Kidney (tissue), 13 donors: ENCODE measurements at regions not wholly inside any gene's neighbourhood (a gene's known extent, or its start where the extent isn't known, plus 50 kb on each side); places are given as distances from the start of the nearest gene placed in this dataset.

Experiments
- DNase-seq, 5 donors: peaks; one replicate each; pipeline ENCODE4 v3.0.0-alpha.2; 2013 to 2020
- FAIRE-seq: peaks from 2 replicates; lab custom pipeline; 2012; peaks lifted over from hg19 to GRCh38; lab: Jason Lieb, UNC
- H3K27ac ChIP-seq, 2 donors: one replicate each; pipeline ENCODE4 v1.7.0; 2013; ENCODE audit warnings: low read depth in 2 of 2, low read length in 2 of 2, inconsistent platforms in 1 of 2
- H3K27me3 ChIP-seq: one replicate; pipeline ENCODE4 v1.7.1; 2013; ENCODE audit warnings: low read length, inconsistent platforms; ENCODE audit not compliant: control insufficient read depth, insufficient read depth
- H3K36me3 ChIP-seq, 3 donors: one replicate each; pipeline versions ENCODE4 v1.7.0 to v1.7.1; 2013; ENCODE audit warnings: low read length in 3 of 3, control low read depth in 1 of 3, inconsistent platforms in 1 of 3; ENCODE audit not compliant: insufficient read depth in 3 of 3, control insufficient read depth in 2 of 3
- H3K4me1 ChIP-seq, 3 donors: one replicate each; pipeline versions ENCODE4 v1.7.0 to v1.7.1; 2013; ENCODE audit warnings: low read length in 3 of 3, inconsistent platforms in 1 of 3, low read depth in 1 of 3; ENCODE audit not compliant: control insufficient read depth in 2 of 3, insufficient read depth in 2 of 3
- H3K4me3 ChIP-seq, 3 donors: one replicate each; pipeline versions ENCODE4 v1.7.0 to v1.8.1; 2013; ENCODE audit warnings: low read length in 3 of 3, control low read depth in 1 of 3, inconsistent platforms in 1 of 3
- H3K9ac ChIP-seq, 3 donors: one replicate each; pipeline versions ENCODE4 v1.7.0 to v1.7.1; 2013; ENCODE audit warnings: low read length in 3 of 3, control low read depth in 1 of 3, inconsistent platforms in 1 of 3
- H3K9me3 ChIP-seq, 3 donors: one replicate each; pipeline versions ENCODE4 v1.7.0 to v1.7.1; 2013; ENCODE audit warnings: low read length in 3 of 3, control low read depth in 1 of 3, inconsistent platforms in 1 of 3; ENCODE audit not compliant: control insufficient read depth in 2 of 3, insufficient read depth in 1 of 3
- CTCF ChIP-seq: IDR thresholded peaks from 3 replicates; pipeline ENCODE4 v1.5.1; 2012; ENCODE audit warnings: mild to moderate bottlenecking, moderate library complexity, borderline replicate concordance; ENCODE audit not compliant: insufficient read depth; ENCODE audit errors: extremely low read depth
- intact Hi-C: fragments of 100-400 bp; cut with DNase I; formaldehyde crosslinking; loops from one replicate; pipeline ENCODE4 v1.11.1; 2022
- donor health status: control.
- donor health status: control.
- donor health status: control.
- donor health status: control.
- donor health status: control.
- donor health status: DM: yes; HTN: yes; CAD: no.
- donor health status: Normal renal cell carcinoma (clear cell type).

- Histone ChIP-seq H3K9me3 (no peaks in the 10 kb centered on the region), H3K9ac (no peak overlapping the region), H3K4me1 (no peaks in the 10 kb centered on the region), H3K27me3 (no peaks in the 10 kb centered on the region), H3K4me3 (no peak overlapping the region), H3K27ac (no peak overlapping the region), H3K36me3 (no peaks in the 10 kb centered on the region)
- intact Hi-C loops, result no loop called here
- TF ChIP-seq CTCF, result no peak
- FAIRE-seq (no peak), DNase-seq (no peak)
Observed at GRCh38 chr13:88736026-88736425, 1064.9 kb downstream of the SLITRK5 start.

DNA sequence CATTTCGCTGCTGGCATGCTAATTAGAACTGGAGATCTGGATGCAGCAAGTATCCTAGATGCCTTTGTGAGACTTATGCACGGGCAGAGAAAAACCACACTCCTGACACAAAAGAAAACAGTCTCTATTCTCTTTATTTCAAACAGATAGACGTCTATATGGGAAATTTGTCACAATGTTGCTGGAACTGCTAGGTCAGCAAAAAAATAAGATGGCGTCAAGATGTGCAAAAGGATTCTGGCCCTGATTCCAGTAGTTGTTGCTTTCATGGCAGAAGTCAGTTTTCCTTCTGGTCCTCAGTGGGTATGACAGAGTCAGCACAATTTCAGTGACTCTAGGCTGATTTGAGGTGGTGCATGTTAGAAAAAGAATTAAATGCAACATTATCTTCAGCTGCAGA is 1068.0 kb downstream of the SLITRK5 start:
- DNase-seq (no peak), FAIRE-seq (no peak)
- intact Hi-C loops, result no loop called here
- no peak overlapping the region for H3K9ac ChIP-seq
- no peak for TF ChIP-seq CTCF
- H3K9me3 ChIP-seq, result no peaks in the 10 kb centered on the region
- H3K4me1 ChIP-seq, result no peaks in the 10 kb centered on the region
- no peak overlapping the region for H3K27ac ChIP-seq
- no peaks in the 10 kb centered on the region for H3K36me3 ChIP-seq
- no peaks in the 10 kb centered on the region for H3K27me3 ChIP-seq
- no peak overlapping the region for H3K4me3 ChIP-seq

DNA sequence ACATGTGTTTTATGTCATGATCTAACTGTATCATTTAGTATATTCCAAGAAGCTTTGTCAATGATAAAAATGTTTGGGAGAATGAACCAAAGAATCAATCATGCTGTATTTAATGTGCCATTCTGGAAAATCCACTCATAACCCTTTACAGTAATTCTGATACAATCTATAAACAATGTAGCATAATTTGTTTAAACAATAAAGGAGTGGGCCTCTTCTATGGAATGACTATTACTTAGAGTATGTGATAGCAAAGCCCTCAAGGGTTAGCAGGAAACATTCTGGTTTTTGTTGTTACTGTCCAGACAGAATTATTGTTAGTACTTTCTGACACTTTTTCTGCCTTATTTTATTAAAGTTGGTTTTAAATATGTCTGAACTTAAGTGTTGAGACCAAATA is 1073.1 kb downstream of the SLITRK5 start:
- H3K27me3 ChIP-seq, result no peaks in the 10 kb centered on the region
- no peak for TF ChIP-seq CTCF
- no peak overlapping the region for H3K4me3 ChIP-seq
- no peak overlapping the region for H3K27ac ChIP-seq
- no peaks in the 10 kb centered on the region for H3K36me3 ChIP-seq
- no peak for FAIRE-seq
- H3K9me3 ChIP-seq, result no peaks in the 10 kb centered on the region
- no peaks in the 10 kb centered on the region for H3K4me1 ChIP-seq
- no peak overlapping the region for H3K9ac ChIP-seq
- no peak for DNase-seq
- intact Hi-C loops, result no loop called here

DNA sequence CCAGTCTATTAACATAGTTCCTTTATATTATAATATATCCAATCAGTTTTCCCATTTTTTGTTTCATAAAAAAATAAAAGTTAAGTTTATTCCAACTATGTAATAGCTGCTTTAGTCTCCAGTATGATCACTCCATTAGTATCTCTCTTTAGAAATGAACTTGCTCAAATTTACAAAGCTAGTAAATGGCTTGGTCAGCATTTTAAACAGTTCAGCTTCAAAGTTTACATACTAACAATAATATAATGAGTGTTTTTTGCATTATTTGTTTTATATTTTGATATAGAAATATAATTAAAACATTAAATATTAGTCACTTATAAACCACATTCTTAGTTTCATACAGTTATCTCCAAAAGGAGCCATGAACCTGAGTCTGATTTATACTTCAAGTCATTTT is 1073.8 kb downstream of the SLITRK5 start:
- H3K27me3 ChIP-seq, result no peaks in the 10 kb centered on the region
- H3K9ac ChIP-seq, result no peak overlapping the region
- no peak for FAIRE-seq
- no peak for DNase-seq
- H3K36me3 ChIP-seq, result no peaks in the 10 kb centered on the region
- H3K4me3 ChIP-seq, result no peak overlapping the region
- no peak overlapping the region for H3K27ac ChIP-seq
- H3K4me1 ChIP-seq, result no peaks in the 10 kb centered on the region
- intact Hi-C loops, result no loop called here
- no peaks in the 10 kb centered on the region for H3K9me3 ChIP-seq
- TF ChIP-seq CTCF, result no peak
